ENCODE measurements at regions not wholly inside any gene's neighbourhood (a gene's known extent, or its start where the extent isn't known, plus 50 kb on each side); places are given as distances from the start of the nearest gene placed in this dataset.

DNA sequence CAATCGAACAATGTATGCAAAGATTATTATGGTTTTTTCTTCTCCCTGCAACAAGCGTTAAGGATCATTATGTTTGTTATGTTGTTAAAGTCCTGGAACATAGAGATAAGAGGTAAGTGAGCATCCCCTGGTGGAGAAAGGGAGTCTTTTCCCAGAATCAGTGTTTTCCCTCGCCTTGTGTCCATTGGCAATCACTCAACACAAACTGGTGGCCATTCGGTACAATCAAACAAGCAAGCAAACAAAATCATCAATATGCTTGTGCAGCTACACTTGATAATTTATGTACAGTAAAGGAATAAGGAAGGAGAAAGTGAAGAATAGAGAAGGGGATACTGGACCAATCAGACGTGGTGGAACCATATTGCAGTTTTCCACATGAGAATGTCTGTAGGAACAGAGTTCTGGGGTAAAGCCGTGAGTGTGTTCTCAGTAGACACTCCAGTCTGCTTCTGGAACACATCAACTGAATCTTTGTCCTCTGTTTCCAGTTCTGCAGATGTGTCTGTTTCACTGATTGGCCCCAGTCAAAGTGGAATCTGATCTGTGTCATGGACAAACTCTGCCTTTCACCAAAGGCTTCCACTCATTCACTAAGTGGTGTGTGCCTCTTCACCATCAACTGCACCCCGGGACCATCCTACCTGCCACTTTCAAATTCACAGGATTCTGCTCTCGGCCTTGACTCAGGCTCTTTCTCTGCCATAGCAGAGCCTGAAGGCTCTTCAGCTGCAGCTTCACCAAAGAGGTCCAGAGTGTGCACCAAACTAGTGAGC, 169.5 kb downstream of the AHSP start:
- Histone ChIP-seq H3K27ac (ENCODE audit: low read depth, low read length, poor library complexity, severe bottlenecking) (no peak overlapping the region), H4K20me1 (ENCODE audit: insufficient read depth, low read length) (no peaks in the 10 kb centered on the region), H3K9me2 (ENCODE audit: low read depth, low read length) (no peaks in the 10 kb centered on the region), H3K4me3 (ENCODE audit: low read depth, low read length, poor library complexity, severe bottlenecking) (no peak overlapping the region), H3K9me3 (ENCODE audit: low read length) (no peaks in the 10 kb centered on the region), H3K79me2 (ENCODE audit: insufficient read depth, low read length) (peaks cover 10% of the 10 kb centered on the region), H2AFZ (ENCODE audit: low read length) (no peak overlapping the region), H3K4me2 (ENCODE audit: low read length) (no peak overlapping the region), H3K4me1 (ENCODE audit: insufficient read depth, low read length, severe bottlenecking) (peaks cover 10% of the 10 kb centered on the region), H3K9ac (ENCODE audit: low read length) (no peak overlapping the region), H3K27me3 (ENCODE audit: insufficient read depth, low read length) (no peaks in the 10 kb centered on the region), H3F3A (ENCODE audit: insufficient read depth, low read length) (no peaks in the 10 kb centered on the region), H3K36me3 (ENCODE audit: insufficient read depth, low read length) (no peaks in the 10 kb centered on the region)
- TF ChIP-seq EZH2 (IDR thresholded peaks at IDR 0.05; ENCODE audit: borderline replicate concordance, low read length), result no peak
- TF ChIP-seq, protein P1, sequence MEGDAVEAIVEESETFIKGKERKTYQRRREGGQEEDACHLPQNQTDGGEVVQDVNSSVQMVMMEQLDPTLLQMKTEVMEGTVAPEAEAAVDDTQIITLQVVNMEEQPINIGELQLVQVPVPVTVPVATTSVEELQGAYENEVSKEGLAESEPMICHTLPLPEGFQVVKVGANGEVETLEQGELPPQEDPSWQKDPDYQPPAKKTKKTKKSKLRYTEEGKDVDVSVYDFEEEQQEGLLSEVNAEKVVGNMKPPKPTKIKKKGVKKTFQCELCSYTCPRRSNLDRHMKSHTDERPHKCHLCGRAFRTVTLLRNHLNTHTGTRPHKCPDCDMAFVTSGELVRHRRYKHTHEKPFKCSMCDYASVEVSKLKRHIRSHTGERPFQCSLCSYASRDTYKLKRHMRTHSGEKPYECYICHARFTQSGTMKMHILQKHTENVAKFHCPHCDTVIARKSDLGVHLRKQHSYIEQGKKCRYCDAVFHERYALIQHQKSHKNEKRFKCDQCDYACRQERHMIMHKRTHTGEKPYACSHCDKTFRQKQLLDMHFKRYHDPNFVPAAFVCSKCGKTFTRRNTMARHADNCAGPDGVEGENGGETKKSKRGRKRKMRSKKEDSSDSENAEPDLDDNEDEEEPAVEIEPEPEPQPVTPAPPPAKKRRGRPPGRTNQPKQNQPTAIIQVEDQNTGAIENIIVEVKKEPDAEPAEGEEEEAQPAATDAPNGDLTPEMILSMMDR (IDR thresholded peaks at IDR 0.05; ENCODE audit: low read length), result peak; percentile 50

DNA sequence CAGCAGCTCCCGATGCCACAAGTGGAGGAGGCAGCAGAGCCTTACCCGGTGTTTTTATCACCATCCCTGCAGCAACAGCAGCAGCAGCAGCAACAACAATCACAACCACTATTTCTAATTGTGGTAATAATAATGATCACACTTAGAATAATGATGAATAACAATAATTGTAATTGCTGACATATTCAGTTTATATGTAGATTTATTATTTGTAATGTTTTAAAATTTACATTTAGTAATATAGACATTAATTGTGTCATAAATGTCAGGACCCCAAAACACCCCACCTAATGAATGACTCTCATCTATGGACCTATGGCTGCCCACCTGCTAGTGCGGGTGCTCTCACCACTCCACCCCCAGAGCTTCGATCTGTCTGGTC, 170.0 kb downstream of the AHSP start:
- TF ChIP-seq EZH2 (IDR thresholded peaks at IDR 0.05; ENCODE audit: borderline replicate concordance, low read length), result no peak
- TF ChIP-seq, protein P1 (IDR thresholded peaks at IDR 0.05; ENCODE audit: low read length), result no peak
- Histone ChIP-seq H3K36me3 (ENCODE audit: insufficient read depth, low read length) (0 out of 2 replicates have a peak, but pooled peaks cover under 1% of the 10 kb centered on the region), H3K9me3 (ENCODE audit: low read length) (no peaks in the 10 kb centered on the region), H3K4me1 (ENCODE audit: insufficient read depth, low read length, severe bottlenecking) (peaks cover 10% of the 10 kb centered on the region), H3K27ac (ENCODE audit: low read depth, low read length, poor library complexity, severe bottlenecking) (no peak overlapping the region), H3K79me2 (ENCODE audit: insufficient read depth, low read length) (peaks cover 10% of the 10 kb centered on the region), H2AFZ (ENCODE audit: low read length) (no peak overlapping the region), H3K4me2 (ENCODE audit: low read length) (no peak overlapping the region), H3F3A (ENCODE audit: insufficient read depth, low read length) (no peaks in the 10 kb centered on the region), H3K9ac (ENCODE audit: low read length) (no peak overlapping the region), H4K20me1 (ENCODE audit: insufficient read depth, low read length) (no peaks in the 10 kb centered on the region), H3K27me3 (ENCODE audit: insufficient read depth, low read length) (no peaks in the 10 kb centered on the region), H3K9me2 (ENCODE audit: low read depth, low read length) (no peaks in the 10 kb centered on the region), H3K4me3 (ENCODE audit: low read depth, low read length, poor library complexity, severe bottlenecking) (no peak overlapping the region)

DNA sequence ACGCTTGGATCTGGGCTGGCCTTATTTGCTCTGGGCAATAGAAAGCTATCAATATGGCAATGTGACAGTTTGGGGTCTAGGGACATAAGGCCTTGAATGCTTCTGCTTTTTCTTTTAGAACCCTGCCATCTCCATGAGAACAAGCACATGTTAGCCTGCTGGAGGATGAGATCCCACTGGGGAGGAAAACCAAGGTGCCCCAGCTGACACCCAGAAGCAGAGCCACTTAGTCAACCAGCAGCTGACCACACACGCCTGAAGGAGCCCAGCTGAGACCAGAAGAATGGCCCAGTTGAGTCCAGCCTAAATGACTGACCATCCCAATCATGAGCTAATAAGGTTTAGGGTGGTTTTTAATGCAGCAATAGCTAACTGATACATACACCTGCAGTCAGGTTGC, 171.2 kb downstream of the AHSP start:
- Histone ChIP-seq H3K4me1 (ENCODE audit: insufficient read depth, low read length, severe bottlenecking) (peaks cover 10% of the 10 kb centered on the region), H4K20me1 (ENCODE audit: insufficient read depth, low read length) (no peaks in the 10 kb centered on the region), H3K9me3 (ENCODE audit: low read length) (no peaks in the 10 kb centered on the region), H3K36me3 (ENCODE audit: insufficient read depth, low read length) (peaks cover 12% of the 10 kb centered on the region; the same call in 1 of the 2 replicates), H3F3A (ENCODE audit: insufficient read depth, low read length) (no peaks in the 10 kb centered on the region), H3K79me2 (ENCODE audit: insufficient read depth, low read length) (peaks cover 10% of the 10 kb centered on the region), H3K9me2 (ENCODE audit: low read depth, low read length) (no peaks in the 10 kb centered on the region), H3K27ac (ENCODE audit: low read depth, low read length, poor library complexity, severe bottlenecking) (no peak overlapping the region), H3K9ac (ENCODE audit: low read length) (no peak overlapping the region), H2AFZ (ENCODE audit: low read length) (no peak overlapping the region), H3K27me3 (ENCODE audit: insufficient read depth, low read length) (no peaks in the 10 kb centered on the region), H3K4me3 (ENCODE audit: low read depth, low read length, poor library complexity, severe bottlenecking) (no peak overlapping the region), H3K4me2 (ENCODE audit: low read length) (no peak overlapping the region)
- TF ChIP-seq EZH2 (IDR thresholded peaks at IDR 0.05; ENCODE audit: borderline replicate concordance, low read length), result no peak
- TF ChIP-seq, protein P1 (IDR thresholded peaks at IDR 0.05; ENCODE audit: low read length), result no peak
